ENCODE measurements at regions not wholly inside any gene's neighbourhood (a gene's known extent, or its start where the extent isn't known, plus 50 kb on each side); places are given as distances from the start of the nearest gene placed in this dataset.

GRCh38 chr9:100639854-100640253, 62.0 kb downstream of the CAVIN4 start:
- TF ChIP-seq SIN3A (IDR thresholded peaks at IDR 0.05; ENCODE audit: borderline replicate concordance, insufficient read depth, low read length) (no peak), TAF1 (IDR thresholded peaks at IDR 0.05; ENCODE audit: borderline replicate concordance, insufficient read depth, low read length) (no peak), FOXP2 (optimal IDR thresholded peaks at IDR 0.05; ENCODE audit: borderline replicate concordance, extremely low read depth, extremely low read length, insufficient read depth) (no peak), POLR2AphosphoS5 (IDR thresholded peaks at IDR 0.05; ENCODE audit: low read depth, low read length) (no peak), REST (IDR thresholded peaks at IDR 0.05; ENCODE audit: insufficient read depth in 1 of 2, low read depth in 2 of 2, low read length in 2 of 2) (no peak)

GRCh38 chr9:100640447-100641050, 62.7 kb downstream of the CAVIN4 start:
- TF ChIP-seq FOXP2 (optimal IDR thresholded peaks at IDR 0.05; ENCODE audit: borderline replicate concordance, extremely low read depth, extremely low read length, insufficient read depth) = no peak
- TF ChIP-seq TAF1 (IDR thresholded peaks at IDR 0.05; ENCODE audit: borderline replicate concordance, insufficient read depth, low read length) = no peak
- TF ChIP-seq SIN3A (IDR thresholded peaks at IDR 0.05; ENCODE audit: borderline replicate concordance, insufficient read depth, low read length) = no peak
- TF ChIP-seq REST (IDR thresholded peaks at IDR 0.05; ENCODE audit: insufficient read depth in 1 of 2, low read depth in 2 of 2, low read length in 2 of 2) = no peak
- TF ChIP-seq POLR2AphosphoS5 (IDR thresholded peaks at IDR 0.05; ENCODE audit: low read depth, low read length) = no peak

GRCh38 chr9:100641166-100641565, 63.3 kb downstream of the CAVIN4 start:
- TF ChIP-seq POLR2AphosphoS5 (IDR thresholded peaks at IDR 0.05; ENCODE audit: low read depth, low read length) (no peak), REST (IDR thresholded peaks at IDR 0.05; ENCODE audit: insufficient read depth in 1 of 2, low read depth in 2 of 2, low read length in 2 of 2) (no peak), TAF1 (IDR thresholded peaks at IDR 0.05; ENCODE audit: borderline replicate concordance, insufficient read depth, low read length) (no peak), SIN3A (IDR thresholded peaks at IDR 0.05; ENCODE audit: borderline replicate concordance, insufficient read depth, low read length) (no peak), FOXP2 (optimal IDR thresholded peaks at IDR 0.05; ENCODE audit: borderline replicate concordance, extremely low read depth, extremely low read length, insufficient read depth) (no peak)

DNA sequence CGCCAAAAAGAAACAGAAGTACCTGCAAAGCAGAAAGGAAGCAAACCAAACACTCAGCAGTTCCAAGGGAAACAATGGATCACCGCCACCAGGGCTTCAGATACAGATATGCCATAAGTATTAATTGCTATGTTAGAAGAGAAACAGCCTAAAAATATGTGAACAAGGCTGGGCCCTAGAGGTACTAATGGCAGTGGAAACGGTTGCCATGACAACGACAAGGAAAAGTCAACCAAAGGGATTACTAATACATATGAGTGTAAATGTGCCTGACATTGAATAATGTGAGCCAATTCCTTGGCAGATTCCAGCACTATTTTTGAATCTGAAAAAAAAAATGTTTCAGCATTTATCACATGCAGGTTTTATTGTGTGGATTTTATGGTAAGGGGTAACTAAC, 75.0 kb downstream of the CAVIN4 start:
- TF ChIP-seq POLR2AphosphoS5 (IDR thresholded peaks at IDR 0.05; ENCODE audit: low read depth, low read length) (no peak), FOXP2 (optimal IDR thresholded peaks at IDR 0.05; ENCODE audit: borderline replicate concordance, extremely low read depth, extremely low read length, insufficient read depth) (no peak), SIN3A (IDR thresholded peaks at IDR 0.05; ENCODE audit: borderline replicate concordance, insufficient read depth, low read length) (no peak), TAF1 (IDR thresholded peaks at IDR 0.05; ENCODE audit: borderline replicate concordance, insufficient read depth, low read length) (no peak), REST (IDR thresholded peaks at IDR 0.05; ENCODE audit: insufficient read depth in 1 of 2, low read depth in 2 of 2, low read length in 2 of 2) (no peak)
